Ishikawa (cell line): ENCODE measurements at regions not wholly inside any gene's neighbourhood (a gene's known extent, or its start where the extent isn't known, plus 50 kb on each side); places are given as distances from the start of the nearest gene placed in this dataset.

Source experiments
- CEBPB ChIP-seq: IDR thresholded peaks from 2 replicates; pipeline ENCODE4 v1.6.1; 2012
- EP300 ChIP-seq: IDR thresholded peaks from 2 replicates; pipeline ENCODE4 v1.6.1; 2012; ENCODE audit warnings: borderline replicate concordance
- MAX ChIP-seq: IDR thresholded peaks from 2 replicates; pipeline ENCODE4 v1.6.1; 2012
- RAD21 ChIP-seq: IDR thresholded peaks from 2 replicates; pipeline ENCODE4 v1.6.1; 2012; ENCODE audit warnings: low read depth
- REST ChIP-seq: IDR thresholded peaks from 2 replicates; pipeline ENCODE4 v1.6.1; 2012; ENCODE audit warnings: low read depth, mild to moderate bottlenecking
- TCF12 ChIP-seq: IDR thresholded peaks from 2 replicates; pipeline ENCODE4 v1.6.1; 2012; ENCODE audit warnings: low read depth
- YY1 ChIP-seq: IDR thresholded peaks from 2 replicates; pipeline ENCODE4 v1.6.1; 2012; ENCODE audit warnings: low read depth

- no peak for TF ChIP-seq TCF12
- no peak for TF ChIP-seq YY1
- no peak for TF ChIP-seq REST
- no peak for TF ChIP-seq EP300
- no peak for TF ChIP-seq RAD21
- no peak for TF ChIP-seq MAX
- TF ChIP-seq CEBPB, result no peak
Measured at GRCh38 chr1:99086057-99086456, 81.4 kb upstream of the PLPPR5 start.
